Bone marrow (tissue), 2 donors: ENCODE measurements at regions not wholly inside any gene's neighbourhood (a gene's known extent, or its start where the extent isn't known, plus 50 kb on each side); places are given as distances from the start of the nearest gene placed in this dataset.
"Not testable (repeated sequence)": the region's sequence is repeated elsewhere in the genome, so short reads cannot be mapped to it uniquely, and the experiment has no call there.

Experiments
- DNase-seq, 2 donors: peaks; one replicate each; lab custom pipeline; 2025; lab: John Stamatoyannopoulos, UW

- DNase-seq: no peak
Observed at GRCh38 chr12:131274061-131274460, 320.4 kb downstream of the ADGRD1 start.

GRCh38 chr12:131274906-131275305 lies 321.2 kb downstream of the ADGRD1 start:
- no peak for DNase-seq

- no peak for DNase-seq
Observed at GRCh38 chr12:131275824-131276223, 322.1 kb downstream of the ADGRD1 start.

- no peak for DNase-seq
Observed at GRCh38 chr12:131276501-131277185, 322.9 kb downstream of the ADGRD1 start.

- not testable (repeated sequence) for DNase-seq
Observed at GRCh38 chr12:131277186-131278091, 323.7 kb downstream of the ADGRD1 start.

- not testable (repeated sequence) for DNase-seq
Observed at GRCh38 chr12:131278451-131279115, 324.9 kb downstream of the ADGRD1 start.

GRCh38 chr12:131279281-131279921 lies 325.7 kb downstream of the ADGRD1 start:
- no peak for DNase-seq

GRCh38 chr12:131280426-131280825 lies 326.7 kb downstream of the ADGRD1 start:
- no peak for DNase-seq

- no peak for DNase-seq
Observed at GRCh38 chr12:131281016-131281415, 327.3 kb downstream of the ADGRD1 start.

GRCh38 chr12:131282292-131283080 lies 328.8 kb downstream of the ADGRD1 start:
- DNase-seq: no peak

- no peak for DNase-seq
Observed at GRCh38 chr12:131283191-131283861, 329.6 kb downstream of the ADGRD1 start.

GRCh38 chr12:131283862-131284825 lies 330.4 kb downstream of the ADGRD1 start:
- not testable (repeated sequence) for DNase-seq

- DNase-seq: not testable (repeated sequence)
Observed at GRCh38 chr12:131284954-131285904, 331.5 kb downstream of the ADGRD1 start.

- not testable (repeated sequence) for DNase-seq
Observed at GRCh38 chr12:131285905-131286295, 332.2 kb downstream of the ADGRD1 start.

- DNase-seq: not testable (repeated sequence)
Observed at GRCh38 chr12:131286301-131286700, 332.6 kb downstream of the ADGRD1 start.

GRCh38 chr12:131287015-131287937 lies 333.6 kb downstream of the ADGRD1 start:
- no peak for DNase-seq
